IMR-90 (cell line): ENCODE measurements at regions not wholly inside any gene's neighbourhood (a gene's known extent, or its start where the extent isn't known, plus 50 kb on each side); places are given as distances from the start of the nearest gene placed in this dataset.

ENCODE experiments used
- ATAC-seq: fragments of 200-7000 bp; cut with Tn5 transposase; 2 replicates; pipeline ENCODE4 v1.9.1; 2020; ENCODE audit warnings: low read depth, mild to moderate bottlenecking, moderate library complexity
- BruUV-seq: library from RNA; stranded (reverse); fragments of 400-500 nt; replicated peaks from 2 replicates; lab custom pipeline; 2021; lab: Mats Ljungman, UMichigan
- CTCF ChIA-PET: fragments of 300-600 bp; formaldehyde crosslinking; extraction: SDS; loops from one replicate; lab custom pipeline; 2021; ENCODE audit warnings: antibody characterized with exemption; lab: Yijun Ruan, JAX
- POLR2A ChIA-PET: fragments of 300-600 bp; sonication (Branson Sonifier 250); formaldehyde crosslinking; loops from one replicate; lab custom pipeline; 2022; ENCODE audit warnings: antibody characterized with exemption; ENCODE audit not compliant: unreplicated experiment; lab: Charles Lee
- DNase-seq: peaks from one replicate; pipeline ENCODE4 v3.0.0; 2013
- H2AFZ ChIP-seq: replicated peaks from 2 replicates; pipeline ENCODE3; 2013; ENCODE audit warnings: low read length, mild to moderate bottlenecking; ENCODE audit not compliant: poor library complexity
- H2AK5ac ChIP-seq: 2 replicates; pipeline ENCODE4 v1.6.1; 2013; ENCODE audit warnings: low read depth, low read length, inconsistent platforms
- H2AK9ac ChIP-seq: replicated peaks from 2 replicates; pipeline ENCODE3; 2013; ENCODE audit warnings: mild to moderate bottlenecking, low read depth, low read length, moderate library complexity; ENCODE audit not compliant: poor library complexity
- H2BK120ac ChIP-seq: 2 replicates; pipeline ENCODE4 v1.6.1; 2013; ENCODE audit warnings: low read depth, low read length, inconsistent platforms
- H2BK15ac ChIP-seq: 3 replicates; pipeline ENCODE4 v1.6.1; 2013; ENCODE audit warnings: low read depth, low read length, inconsistent platforms
- H2BK20ac ChIP-seq: 2 replicates; pipeline ENCODE4 v1.6.1; 2013; ENCODE audit warnings: low read depth, mild to moderate bottlenecking, inconsistent platforms, low read length, moderate library complexity
- H2BK5ac ChIP-seq: 2 replicates; pipeline ENCODE4 v1.6.1; 2013; ENCODE audit warnings: mild to moderate bottlenecking, low read depth, low read length, inconsistent platforms; ENCODE audit not compliant: poor library complexity, severe bottlenecking
- H3K14ac ChIP-seq: replicated peaks from 2 replicates; pipeline ENCODE4 v1.6.1; 2013; ENCODE audit warnings: low read depth, low read length, inconsistent platforms
- H3K18ac ChIP-seq: 2 replicates; pipeline ENCODE4 v1.6.1; 2013; ENCODE audit warnings: low read depth, low read length, control low read depth
- H3K23ac ChIP-seq: 2 replicates; pipeline ENCODE4 v1.6.1; 2013; ENCODE audit warnings: low read depth, low read length, inconsistent platforms
- H3K27ac ChIP-seq: 2 replicates; pipeline ENCODE4 v1.5.1; 2013; ENCODE audit warnings: mild to moderate bottlenecking, control low read depth, low read length; ENCODE audit not compliant: insufficient read depth
- H3K27me3 ChIP-seq: 2 replicates; pipeline ENCODE4 v1.6.1; 2013; ENCODE audit warnings: low read length; ENCODE audit not compliant: control insufficient read depth, insufficient read depth
- H3K36me3 ChIP-seq: 2 replicates; pipeline ENCODE4 v1.6.1; 2013; ENCODE audit warnings: low read length, mixed read lengths; ENCODE audit not compliant: control insufficient read depth, insufficient read depth
- H3K4ac ChIP-seq: 2 replicates; pipeline ENCODE4 v1.6.1; 2013; ENCODE audit warnings: low read depth, low read length, inconsistent platforms
- H3K4me1 ChIP-seq: 2 replicates; pipeline ENCODE4 v1.6.1; 2013; ENCODE audit warnings: low read length, mixed read lengths; ENCODE audit not compliant: control insufficient read depth, insufficient read depth
- H3K4me2 ChIP-seq: 2 replicates; pipeline ENCODE4 v1.6.1; 2013; ENCODE audit warnings: low read depth, mild to moderate bottlenecking, control low read depth, low read length, moderate library complexity
- H3K4me3 ChIP-seq: 2 replicates; pipeline ENCODE4 v1.5.1; 2013; ENCODE audit warnings: low read depth, mild to moderate bottlenecking, control low read depth, low read length, moderate library complexity; ENCODE audit not compliant: insufficient read depth
- H3K56ac ChIP-seq: 2 replicates; pipeline ENCODE4 v1.6.1; 2013; ENCODE audit warnings: low read length, inconsistent platforms; ENCODE audit not compliant: insufficient read depth; ENCODE audit errors: extremely low read depth
- H3K79me1 ChIP-seq, 2 experiments: 2 replicates each; pipeline ENCODE4 v1.6.1; 2013; ENCODE audit warnings: low read length in 2 of 2, inconsistent platforms in 1 of 2, low read depth in 1 of 2
- H3K9ac ChIP-seq: 2 replicates; pipeline ENCODE4 v1.6.1; 2013; ENCODE audit warnings: low read depth, low read length, control low read depth
- H3K9me1 ChIP-seq: 2 replicates; pipeline ENCODE4 v1.6.1; 2013; ENCODE audit warnings: low read length, inconsistent platforms; ENCODE audit not compliant: insufficient read depth
- H3K9me3 ChIP-seq: 2 replicates; pipeline ENCODE4 v1.6.1; 2013; ENCODE audit warnings: low read length; ENCODE audit not compliant: control insufficient read depth, insufficient read depth
- H4K20me1 ChIP-seq: 2 replicates; pipeline ENCODE4 v1.6.1; 2013; ENCODE audit warnings: low read length, inconsistent platforms; ENCODE audit not compliant: insufficient read depth
- H4K5ac ChIP-seq: 2 replicates; pipeline ENCODE4 v1.6.1; 2013; ENCODE audit warnings: mild to moderate bottlenecking, low read depth, low read length, control low read depth
- H4K8ac ChIP-seq, 2 experiments: 2 replicates each; pipeline ENCODE4 v1.6.1; 2013; ENCODE audit warnings: low read depth in 2 of 2, low read length in 2 of 2, control low read depth in 1 of 2, inconsistent platforms in 1 of 2
- H4K91ac ChIP-seq: 2 replicates; pipeline ENCODE4 v1.6.1; 2013; ENCODE audit warnings: low read depth, low read length, inconsistent platforms; ENCODE audit not compliant: insufficient read depth
- BHLHE40 ChIP-seq: fragments of 150-350 bp; IDR thresholded peaks from 2 replicates; pipeline ENCODE4 v1.6.1; 2016; ENCODE audit warnings: mild to moderate bottlenecking, low read depth, low read length
- CHD1 ChIP-seq: IDR thresholded peaks from 2 replicates; pipeline ENCODE4 v1.6.1; 2012; ENCODE audit warnings: low read depth, low read length, improper control_type of control experiment
- FOS ChIP-seq: fragments of 150-350 bp; IDR thresholded peaks from 2 replicates; pipeline ENCODE4 v1.6.1; 2016; ENCODE audit warnings: low read depth, low read length
- MAFK ChIP-seq: IDR thresholded peaks from 2 replicates; pipeline ENCODE4 v1.6.1; 2012; ENCODE audit warnings: low read depth, low read length, improper control_type of control experiment
- NFE2L2 ChIP-seq: fragments of 150-350 bp; IDR thresholded peaks from 2 replicates; pipeline ENCODE4 v1.6.1; 2016; ENCODE audit warnings: low read depth, mild to moderate bottlenecking, low read length
- RAD21 ChIP-seq: IDR thresholded peaks from 2 replicates; pipeline ENCODE4 v1.6.1; 2012; ENCODE audit warnings: low read length, improper control_type of control experiment
- RCOR1 ChIP-seq: IDR thresholded peaks from 2 replicates; pipeline ENCODE4 v1.6.1; 2012; ENCODE audit warnings: mild to moderate bottlenecking, low read length, improper control_type of control experiment; ENCODE audit not compliant: insufficient replicate concordance
- SMC3 ChIP-seq: fragments of 150-350 bp; IDR thresholded peaks from 2 replicates; pipeline ENCODE4 v1.6.1; 2016; ENCODE audit warnings: low read depth, mild to moderate bottlenecking, antibody characterized with exemption, low read length, moderate library complexity
- USF2 ChIP-seq: fragments of 150-350 bp; IDR thresholded peaks from 2 replicates; pipeline ENCODE4 v1.6.1; 2017; ENCODE audit warnings: mild to moderate bottlenecking, antibody characterized with exemption, low read length, low read depth
- WGBS, 2 experiments: methylation state at CpG; one replicate each; pipeline versions ENCODE4 v1.1.5 to v1.1.7; 2013; ENCODE audit warnings: missing lambda C conversion rate in 2 of 2; ENCODE audit not compliant: insufficient read length in 1 of 2; ENCODE audit errors: extremely low coverage in 2 of 2; 5-methylcytosine and 5-hydroxymethylcytosine counted together
- dilution Hi-C: fragments of 300-500 bp; cut with HindIII; formaldehyde crosslinking; loops from one replicate; pipeline ENCODE4 v1.14.3; 2018; ENCODE audit warnings: low sequenced_read_pairs; ENCODE audit not compliant: unreplicated experiment
- in situ Hi-C: fragments of 300-500 bp; cut with MboI; formaldehyde crosslinking; loops from 3 replicates; pipeline ENCODE4 v1.14.3; 2019; ENCODE audit warnings: low sequenced_read_pairs, inconsistent platforms, mixed read lengths
- intact Hi-C: fragments of 100-400 bp; cut with micrococcal nuclease; formaldehyde crosslinking; loops from 2 replicates; pipeline ENCODE4 v1.10.0; 2022
- TF ChIP-seq, protein P1 (sequence below): fragments of 150-350 bp; IDR thresholded peaks from 2 replicates; pipeline ENCODE4 v1.6.1; 2016; ENCODE audit warnings: low read depth, mild to moderate bottlenecking, low read length, moderate library complexity, borderline replicate concordance
- TF ChIP-seq, protein P2 (sequence below): conservative IDR thresholded peaks from 2 replicates; pipeline ENCODE4 v1.5.1; 2012; ENCODE audit warnings: mild to moderate bottlenecking, low read depth, low read length, improper control_type of control experiment

DNA sequence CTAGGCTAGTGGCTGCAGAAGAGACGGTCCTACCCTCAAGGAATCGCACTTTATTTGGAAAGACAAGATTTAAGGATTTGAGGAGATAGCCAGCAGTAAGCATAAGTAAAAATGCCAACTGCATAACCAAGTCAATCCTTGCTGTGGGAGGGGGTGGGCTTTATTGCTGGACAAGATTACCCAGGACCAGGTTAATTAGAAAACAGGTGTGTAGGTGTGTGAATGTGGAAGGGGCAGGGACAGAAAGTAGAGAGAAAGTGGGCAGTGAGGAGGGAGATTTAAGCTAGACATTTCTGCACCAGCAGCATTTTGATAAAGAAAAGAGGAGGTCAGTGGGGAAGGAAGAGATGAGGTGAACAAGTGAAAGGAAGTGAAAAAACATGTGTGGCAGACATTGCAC lies 89.7 kb upstream of the OGFRL1 start:
- no TSS peak for BruUV-seq
- Histone ChIP-seq H2BK20ac (no peak overlapping the region), H2BK120ac (no peak overlapping the region), H3K4ac (no peak overlapping the region), H2BK15ac (no peak overlapping the region), H3K56ac (no peak overlapping the region; the same call in 1 of the 2 replicates), H4K91ac (no peak overlapping the region), H3K27ac (no peak overlapping the region), H2AFZ (no peak overlapping the region), H2AK9ac (no peak overlapping the region), H3K23ac (no peak overlapping the region), H4K8ac (no peak overlapping the region), H3K27me3 (no peaks in the 10 kb centered on the region), H3K79me1 (no peaks in the 10 kb centered on the region), H3K4me1 (peaks cover 6% of the 10 kb centered on the region; the same call in 1 of the 2 replicates), H3K18ac (no peak overlapping the region), H2BK5ac (no peak overlapping the region), H3K14ac (no peak overlapping the region), H4K5ac (no peak overlapping the region), H3K36me3 (no peaks in the 10 kb centered on the region), H2AK5ac (no peak overlapping the region), H3K4me3 (no peak overlapping the region), H3K9me3 (no peaks in the 10 kb centered on the region), H3K4me2 (no peak overlapping the region), H4K20me1 (no peaks in the 10 kb centered on the region), H3K9me1 (peaks cover 7% of the 10 kb centered on the region), H3K9ac (no peak overlapping the region)
- TF ChIP-seq MAFK (no peak), BHLHE40 (no peak), NFE2L2 (no peak), RAD21 (no peak), FOS (no peak), USF2 (no peak), CHD1 (no peak), RCOR1 (no peak), SMC3 (no peak)
- TF ChIP-seq, protein P1, sequence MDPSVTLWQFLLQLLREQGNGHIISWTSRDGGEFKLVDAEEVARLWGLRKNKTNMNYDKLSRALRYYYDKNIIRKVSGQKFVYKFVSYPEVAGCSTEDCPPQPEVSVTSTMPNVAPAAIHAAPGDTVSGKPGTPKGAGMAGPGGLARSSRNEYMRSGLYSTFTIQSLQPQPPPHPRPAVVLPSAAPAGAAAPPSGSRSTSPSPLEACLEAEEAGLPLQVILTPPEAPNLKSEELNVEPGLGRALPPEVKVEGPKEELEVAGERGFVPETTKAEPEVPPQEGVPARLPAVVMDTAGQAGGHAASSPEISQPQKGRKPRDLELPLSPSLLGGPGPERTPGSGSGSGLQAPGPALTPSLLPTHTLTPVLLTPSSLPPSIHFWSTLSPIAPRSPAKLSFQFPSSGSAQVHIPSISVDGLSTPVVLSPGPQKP, result no peak
- TF ChIP-seq, protein P2, sequence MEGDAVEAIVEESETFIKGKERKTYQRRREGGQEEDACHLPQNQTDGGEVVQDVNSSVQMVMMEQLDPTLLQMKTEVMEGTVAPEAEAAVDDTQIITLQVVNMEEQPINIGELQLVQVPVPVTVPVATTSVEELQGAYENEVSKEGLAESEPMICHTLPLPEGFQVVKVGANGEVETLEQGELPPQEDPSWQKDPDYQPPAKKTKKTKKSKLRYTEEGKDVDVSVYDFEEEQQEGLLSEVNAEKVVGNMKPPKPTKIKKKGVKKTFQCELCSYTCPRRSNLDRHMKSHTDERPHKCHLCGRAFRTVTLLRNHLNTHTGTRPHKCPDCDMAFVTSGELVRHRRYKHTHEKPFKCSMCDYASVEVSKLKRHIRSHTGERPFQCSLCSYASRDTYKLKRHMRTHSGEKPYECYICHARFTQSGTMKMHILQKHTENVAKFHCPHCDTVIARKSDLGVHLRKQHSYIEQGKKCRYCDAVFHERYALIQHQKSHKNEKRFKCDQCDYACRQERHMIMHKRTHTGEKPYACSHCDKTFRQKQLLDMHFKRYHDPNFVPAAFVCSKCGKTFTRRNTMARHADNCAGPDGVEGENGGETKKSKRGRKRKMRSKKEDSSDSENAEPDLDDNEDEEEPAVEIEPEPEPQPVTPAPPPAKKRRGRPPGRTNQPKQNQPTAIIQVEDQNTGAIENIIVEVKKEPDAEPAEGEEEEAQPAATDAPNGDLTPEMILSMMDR, result no peak
- intact Hi-C loops (no loop called here), in situ Hi-C loops (loop anchor here (10.0 to 25.0 kb wide), 3 partner anchors 86 to 888 kb away; partner anchors contain the start of gene OGFRL1), dilution Hi-C loops (loop anchor here (25.0 kb wide), 1 partner anchor 163 kb away; no protein-coding TSS in a partner anchor)
- DNase-seq (no peak), ATAC-seq (no peak)
- ChIA-PET CTCF (no interaction called here), POLR2A (no interaction called here)
- no CpG with 5 or more reads among the region's 2 CpGs for WGBS, 2 experiments
